HG02981 (cell line): ENCODE measurements at regions not wholly inside any gene's neighbourhood (a gene's known extent, or its start where the extent isn't known, plus 50 kb on each side); places are given as distances from the start of the nearest gene placed in this dataset.
"Not testable (repeated sequence)": the region's sequence is repeated elsewhere in the genome, so short reads cannot be mapped to it uniquely, and the experiment has no call there.

Experiments
- ATAC-seq: cut with Tn5 transposase; IDR thresholded peaks from one replicate; pipeline ENCODE4 v1.9.1; 2021; ENCODE audit warnings: mild to moderate bottlenecking, moderate library complexity; ENCODE audit not compliant: unreplicated experiment

GRCh38 chr3:105103139-105103538, 263.6 kb upstream of the ALCAM start:
- no peak for ATAC-seq

GRCh38 chr3:105108823-105109222, 257.9 kb upstream of the ALCAM start:
- no peak for ATAC-seq

- ATAC-seq = no peak
Measured at GRCh38 chr3:105118905-105119304, 247.8 kb upstream of the ALCAM start.

GRCh38 chr3:105119801-105120340, 246.8 kb upstream of the ALCAM start:
- ATAC-seq = no peak

GRCh38 chr3:105130911-105131310, 235.8 kb upstream of the ALCAM start:
- ATAC-seq = no peak

- no peak for ATAC-seq
Measured at GRCh38 chr3:105137911-105138310, 228.8 kb upstream of the ALCAM start.

- no peak for ATAC-seq
Measured at GRCh38 chr3:105139881-105140560, 226.7 kb upstream of the ALCAM start.

GRCh38 chr3:105140899-105141367, 225.8 kb upstream of the ALCAM start:
- no peak for ATAC-seq

- no peak for ATAC-seq
Measured at GRCh38 chr3:105144837-105145236, 221.9 kb upstream of the ALCAM start.

GRCh38 chr3:105145511-105145910, 221.2 kb upstream of the ALCAM start:
- no peak for ATAC-seq

- not testable (repeated sequence) for ATAC-seq
Measured at GRCh38 chr3:105149197-105149596, 217.5 kb upstream of the ALCAM start.

- ATAC-seq = no peak
Measured at GRCh38 chr3:105152987-105153386, 213.7 kb upstream of the ALCAM start.

GRCh38 chr3:105154692-105155091, 212.0 kb upstream of the ALCAM start:
- ATAC-seq = no peak

- ATAC-seq = no peak
Measured at GRCh38 chr3:105157067-105157765, 209.5 kb upstream of the ALCAM start.

- no peak for ATAC-seq
Measured at GRCh38 chr3:105157766-105158085, 209.0 kb upstream of the ALCAM start.

GRCh38 chr3:105158286-105158685, 208.4 kb upstream of the ALCAM start:
- no peak for ATAC-seq

- no peak for ATAC-seq
Measured at GRCh38 chr3:105162448-105162847, 204.3 kb upstream of the ALCAM start.

GRCh38 chr3:105166893-105167292, 199.8 kb upstream of the ALCAM start:
- ATAC-seq = no peak

- ATAC-seq = no peak
Measured at GRCh38 chr3:105170423-105170822, 196.3 kb upstream of the ALCAM start.

- no peak for ATAC-seq
Measured at GRCh38 chr3:105174017-105174615, 192.6 kb upstream of the ALCAM start.

GRCh38 chr3:105177576-105177975, 189.1 kb upstream of the ALCAM start:
- ATAC-seq = no peak

- no peak for ATAC-seq
Measured at GRCh38 chr3:105187344-105187743, 179.4 kb upstream of the ALCAM start.
